ENCODE measurements at regions not wholly inside any gene's neighbourhood (a gene's known extent, or its start where the extent isn't known, plus 50 kb on each side); places are given as distances from the start of the nearest gene placed in this dataset.

GRCh38 chr6:134642819-134643218 is 307.1 kb downstream of the ALDH8A1 start:
- no TSS peak for BruUV-seq (replicated peaks)
- no peak overlapping the region for H3K4me3 Mint-ChIP-seq (ENCODE audit: unreplicated experiment)
- H3K36me3 Mint-ChIP-seq (ENCODE audit: insufficient read depth, unreplicated experiment), result no peaks in the 10 kb centered on the region
- H3K4me1 Mint-ChIP-seq (ENCODE audit: insufficient read depth, unreplicated experiment), result peaks cover 20% of the 10 kb centered on the region
- DNase-seq (ENCODE audit: unreplicated experiment), result no peak
- no peaks in the 10 kb centered on the region for H3K9me3 Mint-ChIP-seq (ENCODE audit: unreplicated experiment)
- no peak for TF ChIP-seq CTCF (IDR thresholded peaks at IDR 0.05; ENCODE audit: unreplicated experiment)
- H3K27me3 Mint-ChIP-seq (ENCODE audit: insufficient read depth, unreplicated experiment), result no peaks in the 10 kb centered on the region
- peak overlapping the region; percentile 70 for H3K27ac Mint-ChIP-seq (ENCODE audit: low read depth, unreplicated experiment)
- intact Hi-C loops (cut with micrococcal nuclease), result loop anchor here (5.0 kb wide), 1 partner anchor 239 kb away; no protein-coding TSS in a partner anchor
- POLR2A ChIA-PET, result interaction anchor here (1.0 to 5.9 kb wide), 7 partner anchors 12 to 471 kb away, joined by 3 to 90 read pairs (median 4); no protein-coding TSS in a partner anchor
- CTCF ChIA-PET, result interaction anchor here (1.1 to 2.7 kb wide), 4 partner anchors 20 to 481 kb away, joined by 3 to 46 read pairs (median 10); no protein-coding TSS in a partner anchor

- ChIA-PET POLR2A (interaction anchor here (0.6 to 5.9 kb wide), 14 partner anchors 12 to 477 kb away, joined by 3 to 90 read pairs (median 4); no protein-coding TSS in a partner anchor), CTCF (interaction anchor here (0.8 to 3.0 kb wide), 10 partner anchors 20 to 481 kb away, joined by 3 to 46 read pairs (median 4); no protein-coding TSS in a partner anchor)
- BruUV-seq (replicated peaks), result no TSS peak
- Mint-ChIP-seq H3K9me3 (ENCODE audit: unreplicated experiment) (no peaks in the 10 kb centered on the region), H3K4me1 (ENCODE audit: insufficient read depth, unreplicated experiment) (peaks cover 20% of the 10 kb centered on the region), H3K4me3 (ENCODE audit: unreplicated experiment) (no peak overlapping the region), H3K27me3 (ENCODE audit: insufficient read depth, unreplicated experiment) (no peaks in the 10 kb centered on the region), H3K36me3 (ENCODE audit: insufficient read depth, unreplicated experiment) (no peaks in the 10 kb centered on the region), H3K27ac (ENCODE audit: low read depth, unreplicated experiment) (peak overlapping the region; percentile 27)
- TF ChIP-seq CTCF (IDR thresholded peaks at IDR 0.05; ENCODE audit: unreplicated experiment), result no peak
- intact Hi-C loops (cut with micrococcal nuclease), result loop anchor here (5.0 kb wide), 1 partner anchor 240 kb away; no protein-coding TSS in a partner anchor
- DNase-seq (ENCODE audit: unreplicated experiment), result no peak
Measured at GRCh38 chr6:134642279-134642678, 307.6 kb downstream of the ALDH8A1 start.

- no peaks in the 10 kb centered on the region for H3K27me3 Mint-ChIP-seq (ENCODE audit: insufficient read depth, unreplicated experiment)
- H3K9me3 Mint-ChIP-seq (ENCODE audit: unreplicated experiment), result no peaks in the 10 kb centered on the region
- H3K4me1 Mint-ChIP-seq (ENCODE audit: insufficient read depth, unreplicated experiment), result peaks cover 25% of the 10 kb centered on the region
- DNase-seq (ENCODE audit: unreplicated experiment), result peak; percentile 95
- BruUV-seq (replicated peaks), result no TSS peak
- no peak overlapping the region for H3K4me3 Mint-ChIP-seq (ENCODE audit: unreplicated experiment)
- intact Hi-C loops (cut with micrococcal nuclease), result loop anchor here (1.0 to 5.0 kb wide), 7 partner anchors 104 to 467 kb away; no protein-coding TSS in a partner anchor
- no peaks in the 10 kb centered on the region for H3K36me3 Mint-ChIP-seq (ENCODE audit: insufficient read depth, unreplicated experiment)
- peak; percentile 79 for TF ChIP-seq CTCF (IDR thresholded peaks at IDR 0.05; ENCODE audit: unreplicated experiment)
- CTCF ChIA-PET, result interaction anchor here (0.6 to 3.0 kb wide), 46 partner anchors 9 to 517 kb away, joined by 3 to 46 read pairs (median 4); no protein-coding TSS in a partner anchor
- POLR2A ChIA-PET, result interaction anchor here (0.6 to 5.9 kb wide), 27 partner anchors 11 to 476 kb away, joined by 3 to 90 read pairs (median 4); no protein-coding TSS in a partner anchor
- H3K27ac Mint-ChIP-seq (ENCODE audit: low read depth, unreplicated experiment), result peak overlapping the region; percentile 81
Measured at GRCh38 chr6:134640975-134641429, 308.9 kb downstream of the ALDH8A1 start.

- H3K27ac Mint-ChIP-seq (ENCODE audit: low read depth, unreplicated experiment), result peak overlapping the region; percentile 81
- ChIA-PET CTCF (interaction anchor here (0.5 to 3.0 kb wide), 43 partner anchors 12 to 516 kb away, joined by 3 to 46 read pairs (median 4); no protein-coding TSS in a partner anchor), POLR2A (interaction anchor here (0.6 to 5.9 kb wide), 20 partner anchors 12 to 473 kb away, joined by 3 to 90 read pairs (median 5); no protein-coding TSS in a partner anchor)
Measured at GRCh38 chr6:134640229-134640628, 309.7 kb downstream of the ALDH8A1 start.

More at GRCh38 chr6:134640229-134640628, 309.7 kb downstream of the ALDH8A1 start:
- Mint-ChIP-seq H3K27me3 (ENCODE audit: insufficient read depth, unreplicated experiment) (no peaks in the 10 kb centered on the region), H3K4me1 (ENCODE audit: insufficient read depth, unreplicated experiment) (peaks cover 25% of the 10 kb centered on the region), H3K9me3 (ENCODE audit: unreplicated experiment) (no peaks in the 10 kb centered on the region), H3K36me3 (ENCODE audit: insufficient read depth, unreplicated experiment) (no peaks in the 10 kb centered on the region), H3K4me3 (ENCODE audit: unreplicated experiment) (no peak overlapping the region)
- BruUV-seq (replicated peaks), result no TSS peak
- intact Hi-C loops (cut with micrococcal nuclease), result loop anchor here (5.0 kb wide), 1 partner anchor 242 kb away; no protein-coding TSS in a partner anchor
- no peak for DNase-seq (ENCODE audit: unreplicated experiment)
- no peak for TF ChIP-seq CTCF (IDR thresholded peaks at IDR 0.05; ENCODE audit: unreplicated experiment)

All from MCF 10A (cell line).